ENCODE measurements at regions not wholly inside any gene's neighbourhood (a gene's known extent, or its start where the extent isn't known, plus 50 kb on each side); places are given as distances from the start of the nearest gene placed in this dataset.
A peak's percentile ranks its signal among the peaks of the same experiment; 100 is the strongest.

DNA sequence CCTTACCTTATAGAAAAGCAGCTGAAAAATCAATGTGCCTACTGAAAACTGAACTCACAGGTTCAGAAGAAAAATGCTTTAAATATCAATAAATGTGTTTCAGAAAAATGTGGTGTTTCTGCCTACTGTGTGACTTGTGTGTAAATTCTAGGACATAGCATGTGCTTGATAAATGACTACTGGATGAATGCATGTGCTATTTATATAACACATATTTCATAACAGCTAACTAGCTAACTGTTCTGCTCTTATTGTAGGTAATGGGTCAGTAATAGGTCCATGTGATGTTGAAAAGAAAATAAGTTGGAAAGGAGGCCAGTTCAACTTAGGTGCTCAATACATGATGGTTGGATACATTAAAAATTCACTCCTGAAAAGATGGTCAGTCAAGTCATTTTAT, 993.0 kb upstream of the LCORL start:
- DNase-seq, result no peak

DNA sequence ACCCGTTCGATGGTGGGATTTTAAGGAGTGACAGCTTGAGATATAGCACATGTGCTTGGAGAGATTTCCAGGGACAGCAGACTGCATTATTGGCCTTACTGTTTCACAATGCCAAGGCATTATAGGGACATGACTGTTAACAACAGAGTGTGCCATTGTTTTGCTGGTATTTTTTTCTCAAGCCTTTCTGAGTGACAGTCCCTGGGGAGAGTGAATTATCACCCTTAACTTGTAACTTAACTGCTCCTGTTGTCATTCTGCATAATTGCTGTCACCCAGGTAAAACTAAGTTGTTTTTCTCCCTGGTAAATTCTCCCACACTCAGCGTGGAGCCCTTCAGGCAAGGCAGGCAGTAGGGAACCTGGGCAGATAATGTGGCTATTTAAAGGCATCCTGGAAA, 989.2 kb upstream of the LCORL start:
- peak in 2 of 3 experiments; percentile 2 to 61 for DNase-seq

GRCh38 chr4:19009881-19010280, 988.3 kb upstream of the LCORL start:
- no peak for DNase-seq

- DNase-seq, result no peak
Observed at GRCh38 chr4:19005211-19005610, 983.7 kb upstream of the LCORL start.

- no peak for DNase-seq
Observed at GRCh38 chr4:19002170-19002569, 980.6 kb upstream of the LCORL start.

GRCh38 chr4:18999595-18999994, 978.0 kb upstream of the LCORL start:
- DNase-seq, result no peak

- no peak for DNase-seq
Observed at GRCh38 chr4:18981234-18981615, 959.7 kb upstream of the LCORL start.

- DNase-seq, result no peak
Observed at GRCh38 chr4:18980516-18981233, 959.1 kb upstream of the LCORL start.

- no peak for DNase-seq
Observed at GRCh38 chr4:18976884-18977283, 955.3 kb upstream of the LCORL start.

GRCh38 chr4:18975916-18976808, 954.6 kb upstream of the LCORL start:
- DNase-seq, result peak in 1 of 3 experiments; percentile 16

DNA sequence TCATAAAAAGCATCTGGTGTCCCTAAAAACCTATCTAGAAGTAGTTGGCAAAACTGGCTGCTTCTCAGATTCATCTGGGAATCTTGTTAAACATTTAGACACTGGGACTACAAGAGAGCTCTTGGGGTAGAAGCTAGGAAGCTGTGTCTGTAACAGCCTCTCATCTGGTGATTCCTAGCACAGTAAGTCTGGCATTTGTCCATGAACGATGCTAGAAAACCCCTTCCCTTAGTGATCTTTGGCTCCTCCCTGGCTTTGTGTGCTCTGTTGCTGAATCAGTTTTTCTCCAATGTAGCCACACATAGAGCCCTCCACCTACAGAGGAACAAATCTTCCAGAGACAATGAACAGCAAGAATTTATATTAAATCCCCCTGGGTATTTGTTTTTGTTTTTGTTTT, 951.7 kb upstream of the LCORL start:
- DNase-seq, result no peak

- DNase-seq, result no peak
Observed at GRCh38 chr4:18961879-18962278, 940.3 kb upstream of the LCORL start.

- no peak for DNase-seq
Observed at GRCh38 chr4:18961266-18961665, 939.7 kb upstream of the LCORL start.

DNA sequence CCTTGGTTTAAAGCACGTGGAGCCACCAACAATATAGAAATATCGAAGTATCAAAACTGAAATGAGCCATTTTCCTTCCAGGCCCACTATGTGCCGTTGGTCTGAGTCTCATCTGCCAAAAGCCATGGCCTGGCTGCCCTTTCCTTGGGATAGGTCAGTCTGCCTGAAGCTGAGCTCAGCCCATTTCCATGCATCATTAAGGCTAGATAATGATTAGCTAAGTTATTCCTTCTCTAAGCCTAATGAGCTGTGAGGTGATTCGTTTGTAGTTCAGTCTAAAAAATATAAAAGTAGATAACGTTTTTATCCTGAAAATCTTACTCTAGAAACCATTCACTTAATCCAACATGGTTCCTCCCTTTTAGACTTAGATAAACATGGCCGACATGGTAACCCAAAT, 936.2 kb upstream of the LCORL start:
- DNase-seq, result no peak

GRCh38 chr4:18954538-18954937, 933.0 kb upstream of the LCORL start:
- DNase-seq, result no peak

DNA sequence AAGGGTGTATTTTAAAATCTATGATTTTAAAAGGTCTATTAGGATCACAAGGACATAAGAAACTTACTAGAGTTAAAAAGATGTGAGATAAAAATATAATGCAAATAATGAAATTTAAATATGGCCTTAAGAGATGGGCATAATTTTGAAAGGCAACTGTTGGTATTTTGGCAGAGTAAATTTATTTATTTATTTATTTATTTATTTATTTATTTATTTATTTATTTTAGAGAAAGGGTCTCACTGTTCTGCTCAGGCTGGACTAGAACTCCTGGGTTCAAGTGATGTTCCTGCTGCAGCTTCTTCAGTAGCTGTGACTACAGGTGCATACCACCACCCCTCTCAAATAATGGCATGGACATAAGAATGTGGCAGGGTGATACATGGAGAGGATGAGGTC, 932.1 kb upstream of the LCORL start:
- DNase-seq, result no peak

DNA sequence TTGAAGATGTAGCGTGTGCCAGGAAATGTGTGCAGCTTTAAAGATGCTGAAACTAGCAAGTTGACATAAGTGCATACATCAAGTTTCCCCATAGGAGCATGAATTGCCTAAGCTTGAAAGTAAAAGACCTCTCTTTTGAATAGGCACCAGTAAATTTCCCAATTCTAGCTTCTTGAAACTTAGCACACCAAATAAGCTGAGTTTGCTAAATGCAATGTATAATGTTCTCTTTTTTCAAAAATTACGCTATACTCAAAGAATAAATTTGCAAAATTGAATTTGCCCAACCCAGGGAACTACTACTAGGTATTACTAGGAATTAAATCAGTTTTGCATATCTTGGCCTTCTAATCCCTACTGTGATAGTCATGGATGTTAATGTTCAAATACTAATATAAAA, 923.9 kb upstream of the LCORL start:
- no peak for DNase-seq

GRCh38 chr4:18942874-18943273, 921.3 kb upstream of the LCORL start:
- DNase-seq, result no peak

GRCh38 chr4:18938343-18939099, 917.0 kb upstream of the LCORL start:
- DNase-seq, result peak in 1 of 3 experiments; percentile 10

- DNase-seq, result no peak
Observed at GRCh38 chr4:18937746-18938145, 916.2 kb upstream of the LCORL start.

GRCh38 chr4:18937080-18937479, 915.5 kb upstream of the LCORL start:
- DNase-seq, result no peak

- DNase-seq, result no peak
Observed at GRCh38 chr4:18935659-18936345, 914.2 kb upstream of the LCORL start.

DNA sequence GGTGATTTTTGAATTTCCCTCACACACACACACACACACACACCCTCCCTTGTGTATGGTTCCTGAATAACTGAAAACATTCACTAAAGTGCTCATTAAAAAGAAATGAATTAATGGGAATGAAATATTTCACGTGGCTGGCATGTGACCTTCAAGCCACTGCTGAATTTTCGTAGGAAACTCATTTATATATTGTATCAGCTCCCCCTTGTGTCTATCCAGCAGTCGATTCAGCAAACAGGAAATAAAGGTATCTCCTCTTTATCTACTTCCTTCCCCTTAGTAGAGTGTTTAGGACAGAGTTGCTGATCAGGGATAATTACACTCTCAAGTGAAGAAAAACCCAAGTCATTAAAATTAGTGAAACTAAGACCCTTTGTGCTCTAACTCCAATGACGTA, 912.6 kb upstream of the LCORL start:
- DNase-seq, result peak in 1 of 3 experiments; percentile 25
